Activated CD8-positive, alpha-beta T cell treated with anti-CD3 and anti-CD28 coated beads for 36 hours (primary cell): ENCODE measurements at regions not wholly inside any gene's neighbourhood (a gene's known extent, or its start where the extent isn't known, plus 50 kb on each side); places are given as distances from the start of the nearest gene placed in this dataset.

Source experiments
- ATAC-seq: fragments of 200-7000 bp; cut with Tn5 transposase; one replicate; pipeline ENCODE4 v1.10.0; 2021; ENCODE audit warnings: mild to moderate bottlenecking, moderate library complexity
- CTCF ChIA-PET: fragments of 350-600 bp; sonication (Branson Sonifier 250); formaldehyde crosslinking; loops from one replicate; lab custom pipeline; 2021; ENCODE audit warnings: antibody characterized with exemption; lab: Charles Lee
- POLR2A ChIA-PET: fragments of 350-600 bp; sonication (Branson Sonifier 250); formaldehyde crosslinking; loops from one replicate; lab custom pipeline; 2021; ENCODE audit warnings: antibody characterized with exemption; lab: Charles Lee
- DNase-seq: peaks from one replicate; pipeline ENCODE4 v3.0.0-alpha.2; 2020
- H3K27ac Mint-ChIP-seq: one replicate; pipeline ENCODE4 v1.8.0; 2021; ENCODE audit warnings: mild to moderate bottlenecking, mixed read lengths
- H3K27me3 Mint-ChIP-seq: one replicate; pipeline ENCODE4 v1.8.0; 2021; ENCODE audit warnings: mixed read lengths
- H3K36me3 Mint-ChIP-seq: one replicate; pipeline ENCODE4 v1.8.0; 2021; ENCODE audit warnings: low read depth, mixed read lengths
- H3K4me1 Mint-ChIP-seq: one replicate; pipeline ENCODE4 v1.8.0; 2021; ENCODE audit warnings: low read depth, mixed read lengths
- H3K4me3 Mint-ChIP-seq: one replicate; pipeline ENCODE4 v1.8.0; 2021; ENCODE audit warnings: mild to moderate bottlenecking, moderate library complexity, mixed read lengths
- H3K9me3 Mint-ChIP-seq: one replicate; pipeline ENCODE4 v1.8.0; 2021; ENCODE audit warnings: mixed read lengths
- CTCF ChIP-seq: fragments of 200-600 bp; IDR thresholded peaks from one replicate; pipeline ENCODE4 v1.8.0; 2022; ENCODE audit warnings: antibody characterized with exemption, mild to moderate bottlenecking
- intact Hi-C: fragments of 100-400 bp; cut with micrococcal nuclease; formaldehyde crosslinking; loops from one replicate; pipeline ENCODE4 v1.10.0; 2022

DNA sequence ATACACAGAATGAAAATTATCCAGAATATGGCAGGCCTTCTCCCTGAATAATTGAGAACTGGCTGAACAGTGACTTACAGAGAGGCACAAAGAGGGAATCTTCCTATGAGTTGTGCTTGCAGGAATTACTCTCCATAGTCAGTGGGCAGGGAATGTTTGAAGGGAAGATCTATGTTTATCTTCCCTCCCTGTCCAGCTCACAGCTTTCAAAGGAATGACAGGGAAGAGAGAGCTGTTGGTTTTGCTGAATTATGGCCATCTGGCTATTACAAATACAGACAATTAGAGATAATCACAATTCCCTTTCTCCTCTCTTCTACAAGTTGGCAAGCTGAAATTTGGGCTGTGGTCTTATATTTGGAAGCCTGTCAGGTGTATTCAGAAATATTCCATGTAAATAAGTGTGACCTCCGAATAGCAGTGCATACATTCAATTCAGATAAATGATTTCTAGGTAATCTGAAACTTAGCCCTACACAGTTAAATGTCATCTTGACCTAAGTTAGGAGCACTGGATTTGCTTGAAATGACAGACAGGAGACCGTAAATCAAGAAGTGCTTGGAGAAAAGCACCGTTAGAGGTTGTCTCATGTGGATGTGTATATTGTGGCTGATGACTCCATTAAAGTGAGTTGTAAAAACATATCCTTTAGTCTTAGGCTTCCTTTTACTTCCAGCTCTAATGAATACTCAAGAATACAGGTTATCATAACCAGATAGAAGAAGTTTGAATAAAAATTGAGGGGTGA, 136.8 kb downstream of the C4orf33 start:
- no peak overlapping the region for H3K27ac Mint-ChIP-seq
- intact Hi-C loops, result no loop called here
- DNase-seq, result no peak
- TF ChIP-seq CTCF, result no peak
- H3K4me1 Mint-ChIP-seq, result no peaks in the 10 kb centered on the region
- no peak for ATAC-seq
- peaks cover 3% of the 10 kb centered on the region for H3K27me3 Mint-ChIP-seq
- POLR2A ChIA-PET, result no interaction called here
- no peak overlapping the region for H3K4me3 Mint-ChIP-seq
- H3K9me3 Mint-ChIP-seq, result no peaks in the 10 kb centered on the region
- no peaks in the 10 kb centered on the region for H3K36me3 Mint-ChIP-seq
- CTCF ChIA-PET, result no interaction called here

GRCh38 chr4:129233691-129234090, 137.7 kb downstream of the C4orf33 start:
- H3K36me3 Mint-ChIP-seq, result no peaks in the 10 kb centered on the region
- no peak overlapping the region for H3K27ac Mint-ChIP-seq
- no peak for DNase-seq
- ChIA-PET POLR2A (no interaction called here), CTCF (no interaction called here)
- H3K4me3 Mint-ChIP-seq, result no peak overlapping the region
- intact Hi-C loops, result no loop called here
- H3K9me3 Mint-ChIP-seq, result no peaks in the 10 kb centered on the region
- peaks cover 3% of the 10 kb centered on the region for H3K27me3 Mint-ChIP-seq
- ATAC-seq, result no peak
- H3K4me1 Mint-ChIP-seq, result no peaks in the 10 kb centered on the region
- no peak for TF ChIP-seq CTCF

DNA sequence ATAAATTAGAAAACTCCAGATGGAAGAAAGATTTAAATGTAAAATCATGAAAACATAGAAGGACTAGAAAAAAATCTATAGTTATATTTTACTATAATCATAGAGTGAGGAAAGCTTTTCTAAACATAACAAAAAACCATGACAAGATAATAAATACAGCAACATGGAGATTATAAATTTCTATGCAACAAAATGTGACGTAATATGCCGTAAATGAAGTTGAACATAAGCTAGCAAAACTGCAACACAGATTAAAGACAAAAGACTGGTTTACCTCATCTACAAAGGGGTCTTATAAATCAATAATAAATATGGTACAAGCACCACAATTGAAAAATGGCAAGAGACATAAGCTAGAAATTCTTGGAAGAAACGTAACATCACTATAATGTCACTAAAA, 140.4 kb downstream of the C4orf33 start:
- H3K36me3 Mint-ChIP-seq, result no peaks in the 10 kb centered on the region
- DNase-seq (no peak), ATAC-seq (no peak)
- ChIA-PET CTCF (no interaction called here), POLR2A (no interaction called here)
- peaks cover 3% of the 10 kb centered on the region for H3K27me3 Mint-ChIP-seq
- no peak overlapping the region for H3K4me3 Mint-ChIP-seq
- H3K27ac Mint-ChIP-seq, result no peak overlapping the region
- intact Hi-C loops, result no loop called here
- no peaks in the 10 kb centered on the region for H3K4me1 Mint-ChIP-seq
- H3K9me3 Mint-ChIP-seq, result no peaks in the 10 kb centered on the region
- TF ChIP-seq CTCF, result no peak

- no peak for ATAC-seq
- no peak overlapping the region for H3K27ac Mint-ChIP-seq
- H3K27me3 Mint-ChIP-seq, result peaks cover 5% of the 10 kb centered on the region
- H3K9me3 Mint-ChIP-seq, result no peaks in the 10 kb centered on the region
- ChIA-PET CTCF (no interaction called here), POLR2A (no interaction called here)
- no peaks in the 10 kb centered on the region for H3K36me3 Mint-ChIP-seq
- intact Hi-C loops, result no loop called here
- no peaks in the 10 kb centered on the region for H3K4me1 Mint-ChIP-seq
- no peak for TF ChIP-seq CTCF
- no peak for DNase-seq
- H3K4me3 Mint-ChIP-seq, result no peak overlapping the region
These were observed 143.1 kb downstream of the C4orf33 start for GRCh38 chr4:129239088-129239487.

DNA sequence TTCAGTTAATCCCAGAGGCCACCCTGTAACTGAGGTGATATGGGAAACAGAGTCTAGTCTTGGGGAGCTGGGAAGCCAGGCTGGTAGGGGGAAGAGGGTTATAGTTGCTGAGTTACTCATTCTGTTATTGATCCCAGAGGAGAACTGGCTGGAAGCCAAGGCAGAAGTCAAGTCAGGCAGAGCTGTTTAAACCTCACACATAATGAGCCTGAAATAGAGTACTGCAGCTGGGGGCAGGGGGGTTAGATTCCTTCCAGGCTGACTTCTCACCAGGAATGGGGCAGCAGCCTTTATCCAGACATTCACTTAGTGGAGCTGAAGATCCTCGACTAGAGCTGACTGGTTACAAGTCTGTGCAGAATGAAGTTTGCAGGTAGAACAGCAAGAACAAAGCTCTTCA, 144.9 kb downstream of the C4orf33 start:
- ChIA-PET POLR2A (no interaction called here), CTCF (no interaction called here)
- H3K9me3 Mint-ChIP-seq, result no peaks in the 10 kb centered on the region
- ATAC-seq, result no peak
- peaks cover 8% of the 10 kb centered on the region for H3K27me3 Mint-ChIP-seq
- no peak for TF ChIP-seq CTCF
- H3K4me3 Mint-ChIP-seq, result no peak overlapping the region
- no peaks in the 10 kb centered on the region for H3K36me3 Mint-ChIP-seq
- no peak for DNase-seq
- H3K27ac Mint-ChIP-seq, result no peak overlapping the region
- intact Hi-C loops, result no loop called here
- no peaks in the 10 kb centered on the region for H3K4me1 Mint-ChIP-seq
